Coronary artery (tissue), 2 donors: ENCODE measurements at regions not wholly inside any gene's neighbourhood (a gene's known extent, or its start where the extent isn't known, plus 50 kb on each side); places are given as distances from the start of the nearest gene placed in this dataset.
A peak's percentile ranks its signal among the peaks of the same experiment; 100 is the strongest.

Experiments used
- DNase-seq: peaks from one replicate; pipeline ENCODE4 v3.0.0-alpha.2; 2017; ENCODE audit warnings: low spot score
- H3K27ac ChIP-seq, 2 donors: fragments of 200-600 bp; sonication (generic); one replicate each; pipeline ENCODE4 v1.5.1; 2016 to 2019
- H3K4me3 ChIP-seq: fragments of 200-600 bp; sonication (generic); 2 replicates; pipeline ENCODE4 v1.5.1; 2016; ENCODE audit warnings: mild to moderate bottlenecking, moderate library complexity
- TF ChIP-seq, protein P1 (sequence below): fragments of 200-600 bp; sonication (generic); IDR thresholded peaks from one replicate; pipeline ENCODE4 v1.5.1; 2019; ENCODE audit warnings: antibody characterized with exemption

- H3K27ac ChIP-seq = no peak overlapping the region
- no peak for DNase-seq
- TF ChIP-seq, protein P1, sequence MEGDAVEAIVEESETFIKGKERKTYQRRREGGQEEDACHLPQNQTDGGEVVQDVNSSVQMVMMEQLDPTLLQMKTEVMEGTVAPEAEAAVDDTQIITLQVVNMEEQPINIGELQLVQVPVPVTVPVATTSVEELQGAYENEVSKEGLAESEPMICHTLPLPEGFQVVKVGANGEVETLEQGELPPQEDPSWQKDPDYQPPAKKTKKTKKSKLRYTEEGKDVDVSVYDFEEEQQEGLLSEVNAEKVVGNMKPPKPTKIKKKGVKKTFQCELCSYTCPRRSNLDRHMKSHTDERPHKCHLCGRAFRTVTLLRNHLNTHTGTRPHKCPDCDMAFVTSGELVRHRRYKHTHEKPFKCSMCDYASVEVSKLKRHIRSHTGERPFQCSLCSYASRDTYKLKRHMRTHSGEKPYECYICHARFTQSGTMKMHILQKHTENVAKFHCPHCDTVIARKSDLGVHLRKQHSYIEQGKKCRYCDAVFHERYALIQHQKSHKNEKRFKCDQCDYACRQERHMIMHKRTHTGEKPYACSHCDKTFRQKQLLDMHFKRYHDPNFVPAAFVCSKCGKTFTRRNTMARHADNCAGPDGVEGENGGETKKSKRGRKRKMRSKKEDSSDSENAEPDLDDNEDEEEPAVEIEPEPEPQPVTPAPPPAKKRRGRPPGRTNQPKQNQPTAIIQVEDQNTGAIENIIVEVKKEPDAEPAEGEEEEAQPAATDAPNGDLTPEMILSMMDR = no peak
Observed at GRCh38 chr17:77857613-77858012, 100.9 kb upstream of the TNRC6C start.

DNA sequence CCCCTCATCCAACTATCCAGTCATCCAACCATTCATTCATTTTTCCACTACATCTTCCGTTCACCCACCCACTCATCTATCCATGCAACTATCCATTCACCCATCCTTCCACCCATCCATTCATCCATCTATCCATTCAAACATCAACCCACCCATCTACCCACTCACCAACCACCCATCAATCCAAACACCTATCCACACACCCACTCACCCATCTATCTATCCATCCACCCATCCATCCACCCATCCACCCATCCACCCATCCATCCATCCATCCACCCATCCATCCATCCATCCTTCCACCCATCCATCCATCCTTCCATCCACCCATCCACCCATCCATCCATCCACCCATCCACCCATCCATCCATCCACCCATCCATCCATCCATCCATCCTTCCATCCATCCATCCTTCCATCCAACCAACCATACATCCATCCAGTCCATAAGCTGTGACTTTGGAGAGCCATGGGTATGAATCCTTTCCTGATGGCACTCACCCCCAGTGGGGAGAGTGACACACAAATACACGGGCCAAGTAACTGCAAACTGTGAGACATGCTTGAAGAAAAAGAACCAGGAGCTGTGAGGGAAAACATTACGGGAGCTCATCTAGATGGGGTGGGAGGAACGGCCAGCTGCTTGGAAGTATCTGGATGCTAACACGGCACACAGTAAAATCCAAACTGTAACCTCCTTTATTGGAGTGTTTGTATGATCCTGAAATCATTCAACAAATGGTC, 100.0 kb upstream of the TNRC6C start:
- no peak for DNase-seq
- no peak overlapping the region for H3K4me3 ChIP-seq
- no peak overlapping the region for H3K27ac ChIP-seq
- TF ChIP-seq, protein P1 = no peak

More at GRCh38 chr17:77857613-77858012, 100.9 kb upstream of the TNRC6C start:
- H3K4me3 ChIP-seq = no peak overlapping the region

- Histone ChIP-seq H3K27ac (no peak overlapping the region), H3K4me3 (no peak overlapping the region)
- no peak for DNase-seq
- TF ChIP-seq, protein P1 = no peak
Observed at GRCh38 chr17:77859035-77859810, 99.3 kb upstream of the TNRC6C start.

DNA sequence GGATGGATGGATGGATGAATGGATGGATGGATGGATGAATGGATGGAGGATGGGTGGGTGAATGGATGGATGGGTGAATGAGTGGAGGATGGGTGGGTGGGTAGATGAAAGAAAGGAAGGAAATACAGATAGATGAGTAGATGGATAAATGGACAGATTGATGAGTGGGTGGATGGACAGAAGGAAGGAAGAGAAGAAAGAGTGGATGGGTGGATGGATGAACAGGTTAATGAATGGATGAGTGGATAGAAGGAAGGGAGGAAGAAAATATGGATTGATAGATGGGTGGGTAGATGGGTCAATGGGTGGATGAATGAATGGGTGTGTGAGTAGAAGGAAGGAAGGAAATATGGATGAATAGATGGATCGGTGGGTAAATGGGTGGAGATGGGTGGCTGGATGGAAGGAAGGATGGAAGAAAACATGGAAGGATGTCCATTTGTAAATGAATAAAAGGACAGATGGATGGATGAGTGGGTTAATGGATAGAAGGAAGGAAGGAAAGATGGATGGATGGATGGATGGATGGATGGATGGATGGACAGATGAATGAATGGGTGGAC, 97.3 kb upstream of the TNRC6C start:
- H3K4me3 ChIP-seq = no peak overlapping the region
- no peak for DNase-seq
- TF ChIP-seq, protein P1 = no peak
- no peak overlapping the region for H3K27ac ChIP-seq

GRCh38 chr17:77861981-77862645, 96.4 kb upstream of the TNRC6C start:
- no peak for DNase-seq
- TF ChIP-seq, protein P1 = no peak

GRCh38 chr17:77862890-77863813, 95.4 kb upstream of the TNRC6C start:
- peak overlapping the region; percentile 6 for H3K4me3 ChIP-seq
- DNase-seq = no peak
- peak overlapping the region in 1 of 2 donors; percentile 77 for H3K27ac ChIP-seq
- TF ChIP-seq, protein P1 = no peak

More at GRCh38 chr17:77861981-77862645, 96.4 kb upstream of the TNRC6C start:
- Histone ChIP-seq H3K4me3 (no peak overlapping the region), H3K27ac (no peak overlapping the region)
